GM12872 (cell line): ENCODE measurements at regions not wholly inside any gene's neighbourhood (a gene's known extent, or its start where the extent isn't known, plus 50 kb on each side); places are given as distances from the start of the nearest gene placed in this dataset.

Experiments
- TF ChIP-seq, protein P1 (sequence below): IDR thresholded peaks from 3 replicates; pipeline ENCODE4 v1.5.1; 2011; ENCODE audit warnings: low read depth, mild to moderate bottlenecking, low read length, moderate library complexity; ENCODE audit not compliant: insufficient read depth

DNA sequence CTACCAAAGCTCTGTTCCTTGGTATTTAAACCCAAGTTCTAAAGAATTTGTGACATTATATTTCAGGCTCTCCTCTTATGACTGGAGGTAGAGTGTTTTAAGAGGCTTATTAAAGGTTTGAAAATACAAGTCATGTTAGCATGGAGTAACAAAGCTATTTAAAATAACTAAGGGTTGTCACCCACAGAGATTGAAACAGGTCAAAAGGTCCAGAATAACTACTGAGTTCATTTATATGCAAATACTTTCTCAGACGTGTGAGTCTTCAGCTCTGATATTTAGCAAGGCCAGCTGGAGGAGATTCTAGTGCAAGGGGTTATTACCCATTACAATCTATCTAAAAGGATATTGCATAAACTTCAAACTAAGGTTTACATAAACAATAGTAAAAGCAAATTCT lies 1538.8 kb upstream of the CDH8 start:
- TF ChIP-seq, protein P1, sequence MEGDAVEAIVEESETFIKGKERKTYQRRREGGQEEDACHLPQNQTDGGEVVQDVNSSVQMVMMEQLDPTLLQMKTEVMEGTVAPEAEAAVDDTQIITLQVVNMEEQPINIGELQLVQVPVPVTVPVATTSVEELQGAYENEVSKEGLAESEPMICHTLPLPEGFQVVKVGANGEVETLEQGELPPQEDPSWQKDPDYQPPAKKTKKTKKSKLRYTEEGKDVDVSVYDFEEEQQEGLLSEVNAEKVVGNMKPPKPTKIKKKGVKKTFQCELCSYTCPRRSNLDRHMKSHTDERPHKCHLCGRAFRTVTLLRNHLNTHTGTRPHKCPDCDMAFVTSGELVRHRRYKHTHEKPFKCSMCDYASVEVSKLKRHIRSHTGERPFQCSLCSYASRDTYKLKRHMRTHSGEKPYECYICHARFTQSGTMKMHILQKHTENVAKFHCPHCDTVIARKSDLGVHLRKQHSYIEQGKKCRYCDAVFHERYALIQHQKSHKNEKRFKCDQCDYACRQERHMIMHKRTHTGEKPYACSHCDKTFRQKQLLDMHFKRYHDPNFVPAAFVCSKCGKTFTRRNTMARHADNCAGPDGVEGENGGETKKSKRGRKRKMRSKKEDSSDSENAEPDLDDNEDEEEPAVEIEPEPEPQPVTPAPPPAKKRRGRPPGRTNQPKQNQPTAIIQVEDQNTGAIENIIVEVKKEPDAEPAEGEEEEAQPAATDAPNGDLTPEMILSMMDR = no peak

GRCh38 chr16:63568164-63568563 lies 1531.9 kb upstream of the CDH8 start:
- TF ChIP-seq, protein P1 = no peak

GRCh38 chr16:63563819-63564505 lies 1527.7 kb upstream of the CDH8 start:
- TF ChIP-seq, protein P1 = no peak

DNA sequence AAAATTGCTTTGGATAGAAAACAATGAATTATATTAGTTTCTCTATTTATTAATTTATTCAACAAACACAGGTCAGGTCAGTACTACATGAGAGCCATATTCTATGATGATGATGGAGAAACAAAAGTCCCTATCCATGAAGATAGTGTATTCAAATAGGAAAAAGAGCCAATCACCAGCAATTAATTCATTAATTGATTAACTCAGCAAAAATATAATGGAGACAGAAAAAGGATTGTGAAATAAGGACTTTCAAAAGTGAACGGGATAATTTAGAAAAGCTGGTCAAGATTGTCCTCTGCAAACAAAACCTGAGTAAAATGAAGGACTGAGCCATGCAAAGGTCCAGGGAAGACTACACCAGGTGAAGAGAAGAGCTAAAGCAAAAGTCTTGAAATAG lies 1517.7 kb upstream of the CDH8 start:
- TF ChIP-seq, protein P1 = no peak

- TF ChIP-seq, protein P1 = no peak
Observed at GRCh38 chr16:63539276-63539675, 1503.0 kb upstream of the CDH8 start.

DNA sequence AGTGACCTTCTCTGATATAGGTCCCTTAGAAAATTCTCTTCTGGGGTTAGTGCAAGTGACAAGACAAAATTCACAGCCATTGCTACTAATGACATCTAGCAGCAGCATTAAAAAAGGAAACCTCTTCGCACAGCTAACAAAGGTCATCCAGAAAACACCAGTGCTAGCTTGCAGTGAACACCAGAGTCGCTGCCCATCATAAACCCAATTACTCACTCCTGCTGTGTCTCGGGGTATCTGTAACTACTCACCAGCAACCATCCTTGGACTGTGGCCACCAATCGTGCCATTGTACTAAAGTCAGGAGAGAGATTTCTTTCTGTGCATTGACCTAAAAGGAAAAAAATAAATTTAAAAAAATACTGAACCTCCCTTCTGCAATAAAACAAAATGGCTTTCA lies 1494.7 kb upstream of the CDH8 start:
- TF ChIP-seq, protein P1 = no peak

GRCh38 chr16:63530208-63530607 lies 1494.0 kb upstream of the CDH8 start:
- TF ChIP-seq, protein P1 = no peak
